IMR-90 (cell line): ENCODE measurements at regions not wholly inside any gene's neighbourhood (a gene's known extent, or its start where the extent isn't known, plus 50 kb on each side); places are given as distances from the start of the nearest gene placed in this dataset.

ENCODE experiments used
- ATAC-seq: fragments of 200-7000 bp; cut with Tn5 transposase; 2 replicates; pipeline ENCODE4 v1.9.1; 2020; ENCODE audit warnings: low read depth, mild to moderate bottlenecking, moderate library complexity
- BruUV-seq: library from RNA; stranded (reverse); fragments of 400-500 nt; replicated peaks from 2 replicates; lab custom pipeline; 2021; lab: Mats Ljungman, UMichigan
- CTCF ChIA-PET: fragments of 300-600 bp; formaldehyde crosslinking; extraction: SDS; loops from one replicate; lab custom pipeline; 2021; ENCODE audit warnings: antibody characterized with exemption; lab: Yijun Ruan, JAX
- POLR2A ChIA-PET: fragments of 300-600 bp; sonication (Branson Sonifier 250); formaldehyde crosslinking; loops from one replicate; lab custom pipeline; 2022; ENCODE audit warnings: antibody characterized with exemption; ENCODE audit not compliant: unreplicated experiment; lab: Charles Lee
- DNase-seq: peaks from one replicate; pipeline ENCODE4 v3.0.0; 2013
- H2AFZ ChIP-seq: replicated peaks from 2 replicates; pipeline ENCODE3; 2013; ENCODE audit warnings: low read length, mild to moderate bottlenecking; ENCODE audit not compliant: poor library complexity
- H2AK5ac ChIP-seq: 2 replicates; pipeline ENCODE4 v1.6.1; 2013; ENCODE audit warnings: low read depth, low read length, inconsistent platforms
- H2AK9ac ChIP-seq: replicated peaks from 2 replicates; pipeline ENCODE3; 2013; ENCODE audit warnings: mild to moderate bottlenecking, low read depth, low read length, moderate library complexity; ENCODE audit not compliant: poor library complexity
- H2BK120ac ChIP-seq: 2 replicates; pipeline ENCODE4 v1.6.1; 2013; ENCODE audit warnings: low read depth, low read length, inconsistent platforms
- H2BK15ac ChIP-seq: 3 replicates; pipeline ENCODE4 v1.6.1; 2013; ENCODE audit warnings: low read depth, low read length, inconsistent platforms
- H2BK20ac ChIP-seq: 2 replicates; pipeline ENCODE4 v1.6.1; 2013; ENCODE audit warnings: low read depth, mild to moderate bottlenecking, inconsistent platforms, low read length, moderate library complexity
- H2BK5ac ChIP-seq: 2 replicates; pipeline ENCODE4 v1.6.1; 2013; ENCODE audit warnings: mild to moderate bottlenecking, low read depth, low read length, inconsistent platforms; ENCODE audit not compliant: poor library complexity, severe bottlenecking
- H3K14ac ChIP-seq: replicated peaks from 2 replicates; pipeline ENCODE4 v1.6.1; 2013; ENCODE audit warnings: low read depth, low read length, inconsistent platforms
- H3K18ac ChIP-seq: 2 replicates; pipeline ENCODE4 v1.6.1; 2013; ENCODE audit warnings: low read depth, low read length, control low read depth
- H3K23ac ChIP-seq: 2 replicates; pipeline ENCODE4 v1.6.1; 2013; ENCODE audit warnings: low read depth, low read length, inconsistent platforms
- H3K27ac ChIP-seq: 2 replicates; pipeline ENCODE4 v1.5.1; 2013; ENCODE audit warnings: mild to moderate bottlenecking, control low read depth, low read length; ENCODE audit not compliant: insufficient read depth
- H3K27me3 ChIP-seq: 2 replicates; pipeline ENCODE4 v1.6.1; 2013; ENCODE audit warnings: low read length; ENCODE audit not compliant: control insufficient read depth, insufficient read depth
- H3K36me3 ChIP-seq: 2 replicates; pipeline ENCODE4 v1.6.1; 2013; ENCODE audit warnings: low read length, mixed read lengths; ENCODE audit not compliant: control insufficient read depth, insufficient read depth
- H3K4ac ChIP-seq: 2 replicates; pipeline ENCODE4 v1.6.1; 2013; ENCODE audit warnings: low read depth, low read length, inconsistent platforms
- H3K4me1 ChIP-seq: 2 replicates; pipeline ENCODE4 v1.6.1; 2013; ENCODE audit warnings: low read length, mixed read lengths; ENCODE audit not compliant: control insufficient read depth, insufficient read depth
- H3K4me2 ChIP-seq: 2 replicates; pipeline ENCODE4 v1.6.1; 2013; ENCODE audit warnings: low read depth, mild to moderate bottlenecking, control low read depth, low read length, moderate library complexity
- H3K4me3 ChIP-seq: 2 replicates; pipeline ENCODE4 v1.5.1; 2013; ENCODE audit warnings: low read depth, mild to moderate bottlenecking, control low read depth, low read length, moderate library complexity; ENCODE audit not compliant: insufficient read depth
- H3K56ac ChIP-seq: 2 replicates; pipeline ENCODE4 v1.6.1; 2013; ENCODE audit warnings: low read length, inconsistent platforms; ENCODE audit not compliant: insufficient read depth; ENCODE audit errors: extremely low read depth
- H3K79me1 ChIP-seq, 2 experiments: 2 replicates each; pipeline ENCODE4 v1.6.1; 2013; ENCODE audit warnings: low read length in 2 of 2, inconsistent platforms in 1 of 2, low read depth in 1 of 2
- H3K9ac ChIP-seq: 2 replicates; pipeline ENCODE4 v1.6.1; 2013; ENCODE audit warnings: low read depth, low read length, control low read depth
- H3K9me1 ChIP-seq: 2 replicates; pipeline ENCODE4 v1.6.1; 2013; ENCODE audit warnings: low read length, inconsistent platforms; ENCODE audit not compliant: insufficient read depth
- H3K9me3 ChIP-seq: 2 replicates; pipeline ENCODE4 v1.6.1; 2013; ENCODE audit warnings: low read length; ENCODE audit not compliant: control insufficient read depth, insufficient read depth
- H4K20me1 ChIP-seq: 2 replicates; pipeline ENCODE4 v1.6.1; 2013; ENCODE audit warnings: low read length, inconsistent platforms; ENCODE audit not compliant: insufficient read depth
- H4K5ac ChIP-seq: 2 replicates; pipeline ENCODE4 v1.6.1; 2013; ENCODE audit warnings: mild to moderate bottlenecking, low read depth, low read length, control low read depth
- H4K8ac ChIP-seq, 2 experiments: 2 replicates each; pipeline ENCODE4 v1.6.1; 2013; ENCODE audit warnings: low read depth in 2 of 2, low read length in 2 of 2, control low read depth in 1 of 2, inconsistent platforms in 1 of 2
- H4K91ac ChIP-seq: 2 replicates; pipeline ENCODE4 v1.6.1; 2013; ENCODE audit warnings: low read depth, low read length, inconsistent platforms; ENCODE audit not compliant: insufficient read depth
- CEBPB ChIP-seq: IDR thresholded peaks from 2 replicates; pipeline ENCODE4 v1.6.1; 2012; ENCODE audit warnings: low read depth, low read length, improper control_type of control experiment
- FOS ChIP-seq: fragments of 150-350 bp; IDR thresholded peaks from 2 replicates; pipeline ENCODE4 v1.6.1; 2016; ENCODE audit warnings: low read depth, low read length
- WGBS, 2 experiments: methylation state at CpG; one replicate each; pipeline versions ENCODE4 v1.1.5 to v1.1.7; 2013; ENCODE audit warnings: missing lambda C conversion rate in 2 of 2; ENCODE audit not compliant: insufficient read length in 1 of 2; ENCODE audit errors: extremely low coverage in 2 of 2; 5-methylcytosine and 5-hydroxymethylcytosine counted together
- dilution Hi-C: fragments of 300-500 bp; cut with HindIII; formaldehyde crosslinking; loops from one replicate; pipeline ENCODE4 v1.14.3; 2018; ENCODE audit warnings: low sequenced_read_pairs; ENCODE audit not compliant: unreplicated experiment
- in situ Hi-C: fragments of 300-500 bp; cut with MboI; formaldehyde crosslinking; loops from 3 replicates; pipeline ENCODE4 v1.14.3; 2019; ENCODE audit warnings: low sequenced_read_pairs, inconsistent platforms, mixed read lengths
- intact Hi-C: fragments of 100-400 bp; cut with micrococcal nuclease; formaldehyde crosslinking; loops from 2 replicates; pipeline ENCODE4 v1.10.0; 2022

DNA sequence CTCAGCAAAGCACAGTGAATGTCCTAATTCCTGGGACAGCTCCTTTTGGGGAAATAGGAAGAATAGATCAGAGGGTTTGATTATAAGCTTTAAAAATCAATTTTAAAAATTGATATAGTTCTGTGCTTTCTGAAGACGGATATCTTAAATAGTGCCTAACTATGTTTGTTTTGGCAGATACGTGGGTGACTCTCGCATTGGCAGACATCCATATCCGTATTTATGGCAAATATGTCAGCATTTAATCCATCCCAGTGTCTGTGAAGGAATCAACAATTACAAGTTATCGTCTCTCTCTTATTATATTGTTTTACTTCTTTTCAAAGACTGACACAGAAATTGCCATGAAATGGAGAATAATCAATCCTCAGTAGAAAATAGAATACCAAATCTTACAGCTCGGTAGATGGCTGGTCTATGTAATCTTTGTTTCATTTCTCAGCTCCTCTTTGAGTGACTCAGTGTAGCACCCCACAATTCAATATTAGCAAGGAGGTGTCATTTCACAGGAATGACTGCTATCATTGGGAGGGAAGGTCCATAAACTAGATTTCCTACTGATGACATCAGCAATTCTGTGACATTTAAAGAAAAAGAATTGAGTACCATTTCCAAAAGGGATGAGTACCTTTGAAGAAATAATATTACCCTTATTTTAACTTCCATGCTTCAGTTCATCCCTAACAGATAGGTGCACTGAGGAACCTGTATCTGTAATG is 186.4 kb upstream of the NFE2L3 start:
- no peak overlapping the region for H3K4me3 ChIP-seq
- H2BK15ac ChIP-seq, result no peak overlapping the region
- H4K91ac ChIP-seq, result no peak overlapping the region
- TF ChIP-seq FOS (no peak), CEBPB (no peak)
- H2AFZ ChIP-seq, result no peak overlapping the region
- H3K4me1 ChIP-seq, result no peaks in the 10 kb centered on the region
- no peak overlapping the region for H3K18ac ChIP-seq
- no peak for DNase-seq
- H3K14ac ChIP-seq, result no peak overlapping the region
- no peak for ATAC-seq
- no peak overlapping the region for H3K27ac ChIP-seq
- H3K9me3 ChIP-seq, result no peaks in the 10 kb centered on the region
- no peak overlapping the region for H3K9ac ChIP-seq
- in situ Hi-C loops, result no loop called here
- intact Hi-C loops, result no loop called here
- ChIA-PET POLR2A (no interaction called here), CTCF (no interaction called here)
- H4K8ac ChIP-seq, result no peak overlapping the region
- H4K20me1 ChIP-seq, result no peaks in the 10 kb centered on the region
- WGBS, 2 experiments, result no CpG with 5 or more reads among the region's 6 CpGs
- no peak overlapping the region for H2AK5ac ChIP-seq
- H3K23ac ChIP-seq, result no peak overlapping the region
- no peaks in the 10 kb centered on the region; the same call in 1 of the 2 replicates for H3K27me3 ChIP-seq
- no peak overlapping the region for H2BK5ac ChIP-seq
- no peak overlapping the region for H2BK120ac ChIP-seq
- H3K36me3 ChIP-seq, result no peaks in the 10 kb centered on the region
- H3K56ac ChIP-seq, result no peak overlapping the region
- BruUV-seq, result no TSS peak
- H3K4ac ChIP-seq, result no peak overlapping the region
- no peak overlapping the region for H4K5ac ChIP-seq
- no peak overlapping the region for H2AK9ac ChIP-seq
- H3K79me1 ChIP-seq, result no peaks in the 10 kb centered on the region
- dilution Hi-C loops, result no loop called here
- H2BK20ac ChIP-seq, result no peak overlapping the region
- no peaks in the 10 kb centered on the region for H3K9me1 ChIP-seq
- no peak overlapping the region for H3K4me2 ChIP-seq
